Stimulated activated naive CD4-positive, alpha-beta T cell (primary cell): ENCODE measurements at regions not wholly inside any gene's neighbourhood (a gene's known extent, or its start where the extent isn't known, plus 50 kb on each side); places are given as distances from the start of the nearest gene placed in this dataset.

ENCODE experiments used
- DNase-seq, 6 experiments: peaks; one replicate each; lab custom pipeline; 2025; lab: John Stamatoyannopoulos, UW

- no peak for DNase-seq
Measured at GRCh38 chr9:85428230-85428629, 313.5 kb downstream of the AGTPBP1 start.

GRCh38 chr9:85427772-85428171, 314.0 kb downstream of the AGTPBP1 start:
- DNase-seq: no peak

GRCh38 chr9:85425153-85425611, 316.6 kb downstream of the AGTPBP1 start:
- DNase-seq: no peak

- no peak for DNase-seq
Measured at GRCh38 chr9:85423422-85423821, 318.3 kb downstream of the AGTPBP1 start.

- no peak for DNase-seq
Measured at GRCh38 chr9:85421641-85422040, 320.1 kb downstream of the AGTPBP1 start.

- no peak for DNase-seq
Measured at GRCh38 chr9:85420750-85421149, 321.0 kb downstream of the AGTPBP1 start.

GRCh38 chr9:85417674-85418073, 324.1 kb downstream of the AGTPBP1 start:
- DNase-seq: no peak

- no peak for DNase-seq
Measured at GRCh38 chr9:85416715-85417114, 325.0 kb downstream of the AGTPBP1 start.

GRCh38 chr9:85414390-85414789, 327.4 kb downstream of the AGTPBP1 start:
- no peak for DNase-seq

- no peak for DNase-seq
Measured at GRCh38 chr9:85408494-85408893, 333.3 kb downstream of the AGTPBP1 start.

GRCh38 chr9:85405566-85405950, 336.2 kb downstream of the AGTPBP1 start:
- no peak for DNase-seq

- no peak for DNase-seq
Measured at GRCh38 chr9:85404911-85405565, 336.7 kb downstream of the AGTPBP1 start.

- DNase-seq: no peak
Measured at GRCh38 chr9:85402551-85402950, 339.2 kb downstream of the AGTPBP1 start.

- DNase-seq: no peak
Measured at GRCh38 chr9:85401998-85402397, 339.8 kb downstream of the AGTPBP1 start.

GRCh38 chr9:85397005-85397404, 344.7 kb downstream of the AGTPBP1 start:
- DNase-seq: no peak

GRCh38 chr9:85392260-85392659, 349.5 kb downstream of the AGTPBP1 start:
- DNase-seq: no peak

- no peak for DNase-seq
Measured at GRCh38 chr9:85377731-85378289, 363.9 kb downstream of the AGTPBP1 start.

GRCh38 chr9:85368781-85369180, 373.0 kb downstream of the AGTPBP1 start:
- no peak for DNase-seq

- no peak for DNase-seq
Measured at GRCh38 chr9:85359161-85359560, 382.6 kb downstream of the AGTPBP1 start.

GRCh38 chr9:85349046-85349445, 392.7 kb downstream of the AGTPBP1 start:
- no peak for DNase-seq

- no peak for DNase-seq
Measured at GRCh38 chr9:85347541-85347940, 394.2 kb downstream of the AGTPBP1 start.

GRCh38 chr9:85344901-85345300, 396.9 kb downstream of the AGTPBP1 start:
- DNase-seq: no peak

GRCh38 chr9:85339338-85339737, 402.4 kb downstream of the AGTPBP1 start:
- DNase-seq: no peak

- no peak for DNase-seq
Measured at GRCh38 chr9:85334228-85334627, 407.5 kb downstream of the AGTPBP1 start.
